Vagina (tissue), 2 donors: ENCODE measurements at regions not wholly inside any gene's neighbourhood (a gene's known extent, or its start where the extent isn't known, plus 50 kb on each side); places are given as distances from the start of the nearest gene placed in this dataset.

Source experiments
- DNase-seq, 2 donors: peaks; one replicate each; pipeline ENCODE4 v3.0.0-alpha.2; 2017; ENCODE audit errors: extremely low spot score in 2 of 2
- H3K27ac ChIP-seq: fragments of 200-600 bp; sonication (generic); one replicate; pipeline ENCODE4 v1.5.1; 2019
- H3K27me3 ChIP-seq: fragments of 200-600 bp; sonication (generic); one replicate; pipeline ENCODE4 v1.5.1; 2019
- H3K36me3 ChIP-seq, 2 donors: fragments of 200-600 bp; sonication (generic); one replicate each; pipeline ENCODE4 v1.5.1; 2017 to 2019
- H3K4me1 ChIP-seq: fragments of 200-600 bp; sonication (generic); one replicate; pipeline ENCODE4 v1.5.1; 2019
- H3K4me3 ChIP-seq, 2 donors: fragments of 200-600 bp; sonication (generic); 1 replicate in 1 of 2; 2 replicates in 1 of 2; pipeline ENCODE4 v1.5.1; 2016 to 2019
- H3K9me3 ChIP-seq: fragments of 200-600 bp; sonication (generic); one replicate; pipeline ENCODE4 v1.5.1; 2019
- POLR2A ChIP-seq, 2 donors: fragments of 450-650 bp; IDR thresholded peaks; one replicate each; pipeline ENCODE4 v1.6.1; 2017; ENCODE audit warnings: antibody characterized with exemption in 2 of 2, mild to moderate bottlenecking in 2 of 2, moderate library complexity in 2 of 2
- POLR2AphosphoS5 ChIP-seq, 2 donors: sonication (generic); formaldehyde crosslinking; IDR thresholded peaks; one replicate each; pipeline ENCODE4 v1.9.0; 2017; ENCODE audit warnings: antibody characterized with exemption in 2 of 2, mild to moderate bottlenecking in 2 of 2, low read depth in 1 of 2; ENCODE audit not compliant: insufficient read depth in 1 of 2
- intact Hi-C: fragments of 100-400 bp; cut with DNase I; formaldehyde crosslinking; loops from one replicate; pipeline ENCODE4 v1.15.1; 2023
- TF ChIP-seq, protein P1 (sequence below), 3 experiments: fragments of 450-650 bp in 2 of 3; fragments of 200-600 bp in 1 of 3; sonication (generic) in 1 of 3; IDR thresholded peaks; one replicate each; pipeline ENCODE4 v1.5.1; 2017 to 2019; ENCODE audit warnings: antibody characterized with exemption in 3 of 3, mild to moderate bottlenecking in 2 of 3, moderate library complexity in 2 of 3

DNA sequence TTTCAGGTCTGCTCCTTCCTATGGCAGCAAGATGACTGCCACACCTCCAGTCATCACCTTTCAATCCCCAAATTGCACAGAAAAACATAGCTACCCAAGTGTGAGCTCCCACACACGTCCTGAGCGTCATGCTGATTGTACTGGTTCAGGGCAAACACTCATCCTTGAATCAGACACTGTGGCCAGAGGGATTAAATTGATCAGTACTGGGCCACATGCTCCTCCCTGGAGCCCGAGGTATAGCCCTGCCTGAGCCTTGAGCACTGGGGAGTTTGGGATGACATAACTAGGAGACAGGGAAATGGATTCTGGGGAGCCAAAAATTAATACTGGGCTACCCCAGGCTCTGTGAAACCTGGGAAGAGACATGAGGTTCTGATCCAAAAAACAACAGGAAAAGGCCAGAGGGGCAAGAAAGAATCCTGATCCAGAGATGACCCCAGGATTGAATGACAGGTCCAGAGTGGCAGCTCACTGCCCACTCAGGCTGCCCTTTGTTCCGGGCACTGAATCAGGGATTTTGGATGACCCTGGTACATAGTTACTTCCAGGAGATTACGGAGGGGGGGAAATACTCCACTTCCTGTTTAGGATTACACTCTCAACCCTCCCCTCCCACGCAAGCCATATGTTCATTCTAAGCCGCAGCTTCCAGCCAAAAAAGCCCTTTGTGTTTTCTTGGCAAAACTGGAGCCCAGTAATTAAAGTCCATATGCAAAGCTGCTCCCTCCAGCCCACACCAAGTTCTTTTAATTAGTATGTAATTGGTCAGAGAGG lies 141.6 kb upstream of the SPRY4 start:
- Histone ChIP-seq H3K27me3 (no peaks in the 10 kb centered on the region), H3K4me3 (no peak overlapping the region), H3K36me3 (no peaks in the 10 kb centered on the region), H3K4me1 (peaks cover 5% of the 10 kb centered on the region), H3K9me3 (no peaks in the 10 kb centered on the region), H3K27ac (no peak overlapping the region)
- intact Hi-C loops: no loop called here
- no peak for TF ChIP-seq POLR2AphosphoS5 (IDR thresholded peaks at IDR 0.05; ENCODE audit: insufficient read depth in 1 of 2, low read depth in 1 of 2)
- TF ChIP-seq, protein P1, sequence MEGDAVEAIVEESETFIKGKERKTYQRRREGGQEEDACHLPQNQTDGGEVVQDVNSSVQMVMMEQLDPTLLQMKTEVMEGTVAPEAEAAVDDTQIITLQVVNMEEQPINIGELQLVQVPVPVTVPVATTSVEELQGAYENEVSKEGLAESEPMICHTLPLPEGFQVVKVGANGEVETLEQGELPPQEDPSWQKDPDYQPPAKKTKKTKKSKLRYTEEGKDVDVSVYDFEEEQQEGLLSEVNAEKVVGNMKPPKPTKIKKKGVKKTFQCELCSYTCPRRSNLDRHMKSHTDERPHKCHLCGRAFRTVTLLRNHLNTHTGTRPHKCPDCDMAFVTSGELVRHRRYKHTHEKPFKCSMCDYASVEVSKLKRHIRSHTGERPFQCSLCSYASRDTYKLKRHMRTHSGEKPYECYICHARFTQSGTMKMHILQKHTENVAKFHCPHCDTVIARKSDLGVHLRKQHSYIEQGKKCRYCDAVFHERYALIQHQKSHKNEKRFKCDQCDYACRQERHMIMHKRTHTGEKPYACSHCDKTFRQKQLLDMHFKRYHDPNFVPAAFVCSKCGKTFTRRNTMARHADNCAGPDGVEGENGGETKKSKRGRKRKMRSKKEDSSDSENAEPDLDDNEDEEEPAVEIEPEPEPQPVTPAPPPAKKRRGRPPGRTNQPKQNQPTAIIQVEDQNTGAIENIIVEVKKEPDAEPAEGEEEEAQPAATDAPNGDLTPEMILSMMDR (IDR thresholded peaks at IDR 0.05): no peak
- no peak for TF ChIP-seq POLR2A (IDR thresholded peaks at IDR 0.05)
- no peak for DNase-seq

DNA sequence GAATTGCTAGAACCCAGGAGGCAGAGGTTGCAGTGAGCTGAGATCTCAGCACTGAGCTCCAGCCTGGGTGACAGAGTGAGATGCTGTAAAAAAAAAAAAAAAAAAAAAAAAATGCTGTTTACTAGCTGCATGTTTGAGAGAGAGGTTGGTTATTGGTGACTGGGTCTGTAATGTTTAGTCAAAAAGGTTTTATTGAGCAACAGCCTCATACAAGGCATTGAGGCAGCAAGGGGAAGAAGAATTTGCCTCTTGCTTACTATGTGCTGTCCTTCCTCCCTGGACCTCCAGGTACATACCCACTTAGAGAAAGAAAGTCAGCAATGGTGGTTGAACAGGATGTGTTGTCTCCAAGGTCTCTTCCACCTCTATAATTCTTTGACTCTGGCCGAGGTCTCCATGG lies 140.7 kb upstream of the SPRY4 start:
- Histone ChIP-seq H3K27ac (no peak overlapping the region), H3K27me3 (no peaks in the 10 kb centered on the region), H3K36me3 (no peaks in the 10 kb centered on the region), H3K4me1 (peaks cover 5% of the 10 kb centered on the region), H3K9me3 (no peaks in the 10 kb centered on the region), H3K4me3 (no peak overlapping the region)
- intact Hi-C loops: no loop called here
- TF ChIP-seq, protein P1 (IDR thresholded peaks at IDR 0.05): no peak
- no peak for TF ChIP-seq POLR2A (IDR thresholded peaks at IDR 0.05)
- TF ChIP-seq POLR2AphosphoS5 (IDR thresholded peaks at IDR 0.05; ENCODE audit: insufficient read depth in 1 of 2, low read depth in 1 of 2): no peak
- DNase-seq: no peak

DNA sequence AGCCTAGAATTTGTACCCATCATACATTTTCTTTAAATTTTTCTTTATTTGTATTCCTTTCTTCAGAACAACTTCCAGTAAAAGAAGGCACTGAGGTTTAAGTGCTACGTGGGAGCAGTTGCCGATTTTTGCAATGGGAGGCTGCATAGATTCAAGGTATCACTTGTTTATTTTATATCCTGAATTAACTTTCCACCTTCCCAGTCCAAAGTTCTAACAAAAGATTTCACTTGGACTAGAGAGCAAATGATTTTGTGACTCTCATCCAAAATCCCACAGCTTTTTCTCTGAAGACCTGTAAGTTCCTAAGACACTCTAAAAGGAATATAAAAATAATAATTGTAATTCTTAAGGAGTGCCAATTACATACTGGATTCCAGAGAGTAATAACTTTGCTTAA lies 139.1 kb upstream of the SPRY4 start:
- Histone ChIP-seq H3K4me1 (peaks cover 5% of the 10 kb centered on the region), H3K36me3 (no peaks in the 10 kb centered on the region), H3K27ac (no peak overlapping the region), H3K9me3 (no peaks in the 10 kb centered on the region), H3K4me3 (no peak overlapping the region), H3K27me3 (no peaks in the 10 kb centered on the region)
- TF ChIP-seq, protein P1 (IDR thresholded peaks at IDR 0.05): no peak
- TF ChIP-seq POLR2AphosphoS5 (IDR thresholded peaks at IDR 0.05; ENCODE audit: insufficient read depth in 1 of 2, low read depth in 1 of 2) (no peak), POLR2A (IDR thresholded peaks at IDR 0.05) (no peak)
- no peak for DNase-seq
- intact Hi-C loops: no loop called here

DNA sequence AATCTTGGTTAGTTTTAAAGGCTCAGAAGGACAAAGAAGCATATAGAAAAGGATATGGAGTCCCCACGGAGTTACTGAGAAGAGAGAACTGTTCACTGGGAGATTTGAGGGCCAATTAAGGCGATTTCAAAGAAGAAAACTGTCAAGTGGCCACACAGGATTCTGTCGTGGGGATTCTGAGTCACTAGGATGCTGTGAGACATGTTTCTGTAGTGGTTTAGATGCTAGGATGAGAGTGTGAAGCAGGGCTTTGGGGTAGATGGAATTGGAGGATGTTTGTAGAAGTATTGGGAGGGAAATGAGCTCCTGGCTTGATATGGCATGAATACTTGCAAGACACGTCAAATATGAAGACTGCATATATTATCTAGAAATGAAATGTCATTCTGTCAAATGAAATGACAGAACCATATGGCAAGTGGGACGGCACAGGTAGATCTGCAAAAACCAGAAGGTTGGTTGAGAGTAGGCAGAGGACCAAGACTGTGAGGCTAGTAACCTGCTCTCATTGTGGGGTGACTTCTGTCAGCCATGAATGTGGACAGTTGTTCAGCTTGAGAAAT lies 136.3 kb upstream of the SPRY4 start:
- intact Hi-C loops: no loop called here
- Histone ChIP-seq H3K9me3 (no peaks in the 10 kb centered on the region), H3K4me1 (no peaks in the 10 kb centered on the region), H3K36me3 (no peaks in the 10 kb centered on the region), H3K27ac (no peak overlapping the region), H3K4me3 (no peak overlapping the region), H3K27me3 (no peaks in the 10 kb centered on the region)
- DNase-seq: no peak
- TF ChIP-seq, protein P1 (IDR thresholded peaks at IDR 0.05): no peak
- TF ChIP-seq POLR2AphosphoS5 (IDR thresholded peaks at IDR 0.05; ENCODE audit: insufficient read depth in 1 of 2, low read depth in 1 of 2): no peak
- no peak for TF ChIP-seq POLR2A (IDR thresholded peaks at IDR 0.05)

DNA sequence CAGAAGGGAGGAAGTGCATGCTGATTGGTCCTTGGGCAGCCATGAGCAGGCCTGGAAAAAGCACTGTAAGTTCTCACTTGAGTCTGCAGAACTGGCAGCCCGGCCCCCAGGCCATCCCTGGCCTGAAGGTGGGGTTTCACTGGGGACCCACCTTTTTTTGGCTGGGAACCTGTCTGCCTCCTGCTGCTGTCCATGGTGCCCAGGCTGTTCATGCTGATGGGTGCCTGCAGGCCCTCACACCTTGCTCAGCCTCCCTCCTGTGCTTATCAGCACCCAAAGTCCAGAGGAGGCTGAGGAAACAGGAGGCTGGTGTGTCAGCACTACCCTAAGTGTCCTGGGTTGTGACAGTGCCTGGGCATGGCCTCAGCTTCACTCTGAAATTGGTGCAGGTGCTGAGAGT lies 134.4 kb upstream of the SPRY4 start:
- TF ChIP-seq POLR2A (IDR thresholded peaks at IDR 0.05) (no peak), POLR2AphosphoS5 (IDR thresholded peaks at IDR 0.05; ENCODE audit: insufficient read depth in 1 of 2, low read depth in 1 of 2) (no peak)
- TF ChIP-seq, protein P1 (IDR thresholded peaks at IDR 0.05): no peak
- Histone ChIP-seq H3K36me3 (no peaks in the 10 kb centered on the region), H3K9me3 (no peaks in the 10 kb centered on the region), H3K27ac (no peak overlapping the region), H3K4me1 (no peaks in the 10 kb centered on the region), H3K4me3 (no peak overlapping the region), H3K27me3 (no peaks in the 10 kb centered on the region)
- no peak for DNase-seq
- intact Hi-C loops: no loop called here
